Effector memory CD4-positive, alpha-beta T cell (primary cell): ENCODE measurements at regions not wholly inside any gene's neighbourhood (a gene's known extent, or its start where the extent isn't known, plus 50 kb on each side); places are given as distances from the start of the nearest gene placed in this dataset.

Experiments
- DNase-seq, 3 donors: peaks; one replicate each; pipeline ENCODE4 v3.0.0-alpha.2; 2020
- H3K27ac ChIP-seq: 2 replicates; pipeline ENCODE4 v1.7.0; 2013; ENCODE audit warnings: mild to moderate bottlenecking, low read length, moderate library complexity; ENCODE audit not compliant: insufficient read depth, poor library complexity, severe bottlenecking
- H3K27me3 ChIP-seq: replicated peaks from 2 replicates; pipeline ENCODE4 v1.7.0; 2013; ENCODE audit warnings: mild to moderate bottlenecking, low read length; ENCODE audit not compliant: insufficient read depth, control insufficient read depth, poor library complexity, severe bottlenecking
- H3K36me3 ChIP-seq: 2 replicates; pipeline ENCODE4 v1.7.0; 2013; ENCODE audit warnings: mild to moderate bottlenecking, low read length, moderate library complexity; ENCODE audit not compliant: control insufficient read depth, insufficient read depth
- H3K4me1 ChIP-seq: 2 replicates; pipeline ENCODE4 v1.7.0; 2013; ENCODE audit warnings: low read length, mild to moderate bottlenecking; ENCODE audit not compliant: control insufficient read depth, insufficient read depth, poor library complexity, severe bottlenecking
- H3K4me3 ChIP-seq: 2 replicates; pipeline ENCODE4 v1.7.0; 2013; ENCODE audit warnings: low read length, low read depth, mild to moderate bottlenecking; ENCODE audit not compliant: insufficient read depth, poor library complexity, severe bottlenecking
- H3K9me3 ChIP-seq: 2 replicates; pipeline ENCODE4 v1.7.0; 2013; ENCODE audit warnings: mild to moderate bottlenecking, low read length, moderate library complexity; ENCODE audit not compliant: control insufficient read depth

GRCh38 chr5:23216345-23216744 is 291.1 kb upstream of the PRDM9 start:
- Histone ChIP-seq H3K9me3 (no peaks in the 10 kb centered on the region), H3K36me3 (no peaks in the 10 kb centered on the region), H3K4me1 (no peaks in the 10 kb centered on the region), H3K4me3 (no peak overlapping the region), H3K27ac (no peak overlapping the region), H3K27me3 (no peaks in the 10 kb centered on the region)
- DNase-seq = no peak

DNA sequence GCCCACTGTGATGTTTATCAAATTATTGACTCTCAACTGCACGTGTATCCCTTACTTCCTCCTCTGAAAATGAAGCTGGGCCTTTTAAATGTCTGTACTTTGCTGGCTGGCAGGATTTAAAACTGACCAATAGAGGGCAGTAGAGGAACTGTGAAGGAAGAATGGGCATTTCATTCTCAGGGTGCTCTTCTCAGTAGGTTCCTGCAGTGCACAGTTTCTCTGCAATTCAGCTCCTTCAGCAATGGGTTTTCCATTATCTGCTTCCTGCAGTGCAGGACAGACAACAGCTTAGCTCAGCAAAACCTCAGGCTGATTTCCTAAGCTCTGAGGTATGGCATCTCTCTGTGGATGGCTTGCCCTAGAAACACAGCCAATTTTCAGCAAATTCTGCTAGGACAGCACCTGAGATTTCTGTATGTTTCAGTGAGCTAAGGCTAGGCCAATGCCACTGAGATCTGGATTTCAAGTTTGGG is 298.4 kb upstream of the PRDM9 start:
- DNase-seq = no peak
- Histone ChIP-seq H3K4me1 (no peaks in the 10 kb centered on the region), H3K4me3 (no peak overlapping the region), H3K27me3 (no peaks in the 10 kb centered on the region), H3K9me3 (no peaks in the 10 kb centered on the region), H3K27ac (no peak overlapping the region), H3K36me3 (no peaks in the 10 kb centered on the region)

DNA sequence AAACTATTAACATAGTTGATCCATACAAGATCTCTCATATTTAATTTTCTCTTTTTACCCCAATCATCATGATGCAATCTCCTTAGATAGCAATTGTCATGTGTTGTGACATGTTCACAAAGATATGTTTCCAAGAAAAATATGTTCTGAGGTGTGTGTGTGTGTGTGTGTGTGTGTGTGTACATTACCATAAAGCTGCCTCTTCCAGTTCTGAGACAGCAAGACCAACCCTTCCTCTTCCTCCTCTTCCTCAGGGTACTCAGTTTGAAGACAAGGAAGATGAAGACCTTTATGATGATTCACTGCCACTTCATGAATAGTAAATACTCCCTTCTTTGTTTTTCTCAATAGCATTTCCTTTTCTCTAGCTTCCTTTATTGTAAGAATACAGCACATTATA is 303.3 kb upstream of the PRDM9 start:
- H3K36me3 ChIP-seq = no peaks in the 10 kb centered on the region
- no peak overlapping the region for H3K27ac ChIP-seq
- DNase-seq = no peak
- H3K4me1 ChIP-seq = no peaks in the 10 kb centered on the region
- H3K27me3 ChIP-seq = no peaks in the 10 kb centered on the region
- H3K9me3 ChIP-seq = no peaks in the 10 kb centered on the region
- H3K4me3 ChIP-seq = no peak overlapping the region

- Histone ChIP-seq H3K36me3 (no peaks in the 10 kb centered on the region), H3K4me1 (no peaks in the 10 kb centered on the region), H3K4me3 (no peak overlapping the region), H3K27ac (no peak overlapping the region), H3K27me3 (no peaks in the 10 kb centered on the region), H3K9me3 (no peaks in the 10 kb centered on the region)
- no peak for DNase-seq
Measured at GRCh38 chr5:23169660-23170416, 316.7 kb upstream of the CDH12 start.

- no peak overlapping the region for H3K4me3 ChIP-seq
- H3K27me3 ChIP-seq = no peaks in the 10 kb centered on the region
- no peak for DNase-seq
- H3K27ac ChIP-seq = no peak overlapping the region
- H3K4me1 ChIP-seq = no peaks in the 10 kb centered on the region
- H3K9me3 ChIP-seq = no peaks in the 10 kb centered on the region
- H3K36me3 ChIP-seq = no peaks in the 10 kb centered on the region
Measured at GRCh38 chr5:23164971-23165370, 311.8 kb upstream of the CDH12 start.

- no peak overlapping the region for H3K4me3 ChIP-seq
- no peaks in the 10 kb centered on the region for H3K4me1 ChIP-seq
- H3K27me3 ChIP-seq = no peaks in the 10 kb centered on the region
- no peaks in the 10 kb centered on the region for H3K9me3 ChIP-seq
- no peak for DNase-seq
- no peak overlapping the region for H3K27ac ChIP-seq
- H3K36me3 ChIP-seq = no peaks in the 10 kb centered on the region
Measured at GRCh38 chr5:23158179-23158578, 305.0 kb upstream of the CDH12 start.

DNA sequence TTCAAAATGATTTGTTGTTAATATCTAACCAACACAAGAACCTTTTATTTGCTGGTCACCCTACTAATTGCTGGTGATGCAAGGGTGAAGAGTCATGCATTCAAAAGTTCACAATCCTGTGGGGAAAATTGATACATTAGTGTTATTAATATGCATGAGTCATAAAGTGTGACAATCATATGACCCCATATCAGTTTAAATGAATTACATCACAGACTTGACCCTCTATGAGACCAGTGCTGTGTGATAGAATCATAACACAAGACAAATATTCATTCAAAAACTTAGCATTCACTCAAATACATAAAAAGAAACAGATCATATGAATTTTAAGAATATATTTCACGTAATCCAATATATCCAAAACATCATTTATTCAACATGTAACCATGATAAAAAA is 304.6 kb upstream of the CDH12 start:
- Histone ChIP-seq H3K27ac (no peak overlapping the region), H3K9me3 (no peaks in the 10 kb centered on the region), H3K27me3 (no peaks in the 10 kb centered on the region), H3K4me1 (no peaks in the 10 kb centered on the region), H3K4me3 (no peak overlapping the region), H3K36me3 (no peaks in the 10 kb centered on the region)
- DNase-seq = no peak

DNA sequence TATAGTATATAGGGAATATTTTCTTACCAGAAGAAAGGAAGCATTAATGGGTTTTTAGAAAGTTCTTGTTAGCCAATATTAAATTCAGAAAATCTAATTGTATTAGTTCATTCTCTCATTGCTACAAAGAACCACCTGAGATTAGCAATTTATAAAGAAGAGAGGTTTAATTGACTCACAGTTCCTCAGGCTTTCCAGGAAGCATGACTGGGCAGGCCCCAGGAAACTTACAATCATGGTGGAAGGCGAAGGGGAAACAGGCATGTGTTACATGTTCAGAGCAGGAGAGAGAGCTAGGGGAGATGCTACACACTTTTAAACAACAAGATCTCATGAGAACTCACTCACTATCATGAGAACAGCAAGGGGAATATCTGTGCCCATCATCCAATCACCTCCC is 304.0 kb upstream of the CDH12 start:
- Histone ChIP-seq H3K9me3 (no peaks in the 10 kb centered on the region), H3K4me1 (no peaks in the 10 kb centered on the region), H3K36me3 (no peaks in the 10 kb centered on the region), H3K27me3 (no peaks in the 10 kb centered on the region), H3K4me3 (no peak overlapping the region), H3K27ac (no peak overlapping the region)
- DNase-seq = no peak

DNA sequence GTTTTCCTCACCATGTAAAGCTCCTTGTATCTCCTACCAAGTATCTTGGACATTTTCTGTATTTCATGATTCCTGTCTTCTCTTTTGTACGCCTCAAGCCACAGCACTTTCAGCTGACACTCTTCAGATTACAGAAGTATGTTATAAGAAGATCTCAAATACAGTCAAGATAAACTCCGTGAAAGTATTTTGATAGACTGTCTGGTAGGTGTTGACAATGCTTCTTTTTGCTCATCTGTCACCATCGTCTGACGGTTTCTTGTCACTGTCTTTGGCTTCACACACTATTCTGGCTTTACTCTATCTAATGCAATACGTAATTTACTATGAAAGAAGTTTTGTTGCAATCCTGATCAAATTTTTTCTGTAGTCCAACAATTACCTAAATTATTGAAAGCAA is 294.5 kb upstream of the CDH12 start:
- Histone ChIP-seq H3K27me3 (no peaks in the 10 kb centered on the region), H3K4me1 (no peaks in the 10 kb centered on the region), H3K4me3 (no peak overlapping the region), H3K27ac (no peak overlapping the region), H3K36me3 (no peaks in the 10 kb centered on the region), H3K9me3 (no peaks in the 10 kb centered on the region)
- DNase-seq = no peak

DNA sequence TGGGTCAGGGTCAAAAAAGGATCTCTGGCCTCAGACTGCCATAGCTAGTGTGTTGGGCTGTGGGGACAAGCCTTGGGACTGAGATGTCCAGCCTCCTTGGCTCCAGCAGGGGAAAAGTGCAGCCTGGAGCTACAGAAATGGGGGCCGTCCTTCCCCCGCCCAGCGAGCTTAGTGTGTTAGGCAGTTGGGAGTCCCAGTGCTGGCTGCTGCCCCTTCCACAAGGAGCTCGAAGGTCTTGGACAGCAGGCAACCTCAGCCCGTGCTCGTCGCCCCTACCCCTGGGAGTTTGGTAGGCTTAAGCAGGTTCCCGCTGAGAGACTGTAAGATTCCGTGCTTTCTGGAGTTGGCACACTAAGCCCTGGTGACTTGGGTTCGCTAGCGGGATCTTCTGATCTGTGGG is 293.0 kb upstream of the CDH12 start:
- H3K4me1 ChIP-seq = no peaks in the 10 kb centered on the region
- no peak for DNase-seq

More for the DNA sequence above, 293.0 kb upstream of the CDH12 start:
- no peaks in the 10 kb centered on the region for H3K27me3 ChIP-seq
- no peaks in the 10 kb centered on the region for H3K36me3 ChIP-seq
- H3K9me3 ChIP-seq = no peaks in the 10 kb centered on the region
- no peak overlapping the region for H3K4me3 ChIP-seq
- no peak overlapping the region for H3K27ac ChIP-seq
